ENCODE measurements at regions not wholly inside any gene's neighbourhood (a gene's known extent, or its start where the extent isn't known, plus 50 kb on each side); places are given as distances from the start of the nearest gene placed in this dataset.

DNA sequence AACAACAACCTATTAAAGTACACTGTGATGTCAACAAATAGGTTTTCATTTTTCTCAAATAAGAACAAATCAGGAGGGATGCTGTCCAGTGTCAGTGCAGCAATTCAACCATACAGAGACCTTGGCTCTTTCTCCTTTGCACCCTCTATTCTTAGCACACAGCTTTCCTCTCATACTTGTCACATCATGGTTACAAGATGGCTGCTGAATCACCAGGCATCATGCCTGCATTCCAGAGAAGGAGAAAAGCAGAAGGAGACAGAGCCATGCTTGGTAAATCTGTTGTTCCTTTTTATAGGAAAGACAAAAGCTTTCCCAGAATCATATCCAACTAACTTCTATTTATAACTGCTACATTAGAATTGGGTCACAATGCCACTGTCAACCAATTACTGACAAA lies 124.7 kb upstream of the VLDLR start:
- ChIA-PET CTCF (no interaction called here), POLR2A (no interaction called here)
- Histone ChIP-seq H2AFZ (ENCODE audit: low read depth, low read length) (no peak overlapping the region), H4K20me1 (replicated peaks; ENCODE audit: control insufficient read depth, extremely low read depth, insufficient read depth, low read length) (no peaks in the 10 kb centered on the region), H3K36me3 (ENCODE audit: control insufficient read depth in 2 of 2, extremely low read depth in 1 of 2, insufficient read depth in 2 of 2, low read length in 2 of 2) (no peaks in the 10 kb centered on the region), H3K4me1 (ENCODE audit: control insufficient read depth, extremely low read depth, insufficient read depth, low read length) (no peaks in the 10 kb centered on the region), H3K27ac (ENCODE audit: insufficient read depth, low read depth, low read length) (no peak overlapping the region), H3K4me3 (replicated peaks in 1 of 3; ENCODE audit: insufficient read depth in 1 of 3, low read depth in 1 of 3, low read length in 3 of 3) (no peak overlapping the region), H3K27me3 (ENCODE audit: control insufficient read depth in 2 of 2, insufficient read depth in 2 of 2, low read length in 2 of 2) (peaks cover 8 to 9% of the 10 kb centered on the region in 2 experiments), H3K9ac (replicated peaks; ENCODE audit: extremely low read depth, insufficient read depth, low read length) (no peak overlapping the region), H3K79me2 (ENCODE audit: control insufficient read depth, insufficient read depth, low read length) (no peaks in the 10 kb centered on the region), H3K4me2 (ENCODE audit: insufficient read depth, low read length) (no peak overlapping the region), H3K9me3 (replicated peaks; ENCODE audit: control insufficient read depth, insufficient read depth, low read length) (no peaks in the 10 kb centered on the region), H3K9me1 (replicated peaks; ENCODE audit: control insufficient read depth, extremely low read depth, insufficient read depth, low read length) (no peaks in the 10 kb centered on the region)
- no peak for DNase-seq (ENCODE audit: low read depth, low spot score)
- no TSS peak for BruUV-seq (replicated peaks)
- dilution Hi-C loops (cut with MboI; ENCODE audit: extremely low pct_ligation_motif_present, low sequenced_read_pairs): no loop called here
- intact Hi-C loops (cut with micrococcal nuclease): no loop called here
- no peak for FAIRE-seq
- TF ChIP-seq FOS (IDR thresholded peaks at IDR 0.05; ENCODE audit: borderline replicate concordance, insufficient read depth, low read length): no peak

DNA sequence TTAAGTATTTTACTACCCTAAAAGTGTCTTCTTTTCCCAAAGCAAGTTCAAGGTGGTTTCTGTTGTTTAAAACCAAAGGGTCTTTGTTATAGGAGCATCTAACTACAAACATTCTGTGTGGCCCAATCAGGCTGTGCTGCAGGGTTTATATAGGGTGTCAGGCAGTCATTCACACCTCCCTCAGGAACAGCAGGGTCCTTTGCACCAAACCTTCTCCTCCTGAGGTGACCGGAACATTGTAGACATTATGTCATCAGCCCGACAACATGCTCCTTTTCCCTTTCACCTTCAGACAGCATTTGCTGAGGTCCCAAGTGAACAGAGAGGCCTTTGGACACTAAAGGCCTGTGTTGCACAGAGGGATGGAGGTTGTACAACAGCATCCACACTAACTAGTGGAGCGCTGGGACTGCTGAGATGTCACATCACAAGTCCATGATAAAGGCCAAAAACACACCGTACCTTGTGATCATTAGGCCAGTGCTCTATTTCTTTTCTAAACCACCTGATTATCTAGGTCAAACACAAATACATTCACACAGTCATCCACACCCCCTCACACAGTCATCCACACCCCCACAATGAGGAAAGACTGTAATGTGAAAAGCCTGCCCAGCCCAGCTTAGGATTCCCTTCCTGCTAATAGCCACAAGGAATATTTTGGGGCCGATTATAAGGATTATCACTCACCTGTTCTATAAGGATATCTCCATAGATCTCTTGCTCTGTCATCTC lies 123.8 kb upstream of the VLDLR start:
- Histone ChIP-seq H3K27ac (ENCODE audit: insufficient read depth, low read depth, low read length) (no peak overlapping the region), H3K36me3 (ENCODE audit: control insufficient read depth in 2 of 2, extremely low read depth in 1 of 2, insufficient read depth in 2 of 2, low read length in 2 of 2) (no peaks in the 10 kb centered on the region), H3K4me1 (ENCODE audit: control insufficient read depth, extremely low read depth, insufficient read depth, low read length) (no peaks in the 10 kb centered on the region), H3K9me1 (replicated peaks; ENCODE audit: control insufficient read depth, extremely low read depth, insufficient read depth, low read length) (no peaks in the 10 kb centered on the region), H3K27me3 (ENCODE audit: control insufficient read depth in 2 of 2, insufficient read depth in 2 of 2, low read length in 2 of 2) (peaks cover 8 to 9% of the 10 kb centered on the region in 2 experiments), H4K20me1 (replicated peaks; ENCODE audit: control insufficient read depth, extremely low read depth, insufficient read depth, low read length) (no peaks in the 10 kb centered on the region), H3K9me3 (replicated peaks; ENCODE audit: control insufficient read depth, insufficient read depth, low read length) (no peaks in the 10 kb centered on the region), H3K4me3 (replicated peaks in 1 of 3; ENCODE audit: insufficient read depth in 1 of 3, low read depth in 1 of 3, low read length in 3 of 3) (no peak overlapping the region), H3K79me2 (ENCODE audit: control insufficient read depth, insufficient read depth, low read length) (no peaks in the 10 kb centered on the region), H3K9ac (replicated peaks; ENCODE audit: extremely low read depth, insufficient read depth, low read length) (no peak overlapping the region), H3K4me2 (ENCODE audit: insufficient read depth, low read length) (no peak overlapping the region), H2AFZ (ENCODE audit: low read depth, low read length) (no peak overlapping the region)
- CTCF ChIA-PET: no interaction called here
- no peak for DNase-seq (ENCODE audit: low read depth, low spot score)
- dilution Hi-C loops (cut with MboI; ENCODE audit: extremely low pct_ligation_motif_present, low sequenced_read_pairs) (no loop called here), intact Hi-C loops (cut with micrococcal nuclease) (no loop called here)
- POLR2A ChIA-PET: no interaction called here
- TF ChIP-seq EZH2 (IDR thresholded peaks at IDR 0.05; ENCODE audit: borderline replicate concordance, low read depth, low read length, severe bottlenecking) (no peak), MYC (IDR thresholded peaks at IDR 0.05; ENCODE audit: low read depth, low read length) (no peak), JUN (IDR thresholded peaks at IDR 0.05; ENCODE audit: borderline replicate concordance, insufficient read depth, insufficient read length, low read depth) (no peak), GATA2 (IDR thresholded peaks at IDR 0.05; ENCODE audit: insufficient read depth, insufficient read length, low read depth, low read length) (no peak), POLR2A (IDR thresholded peaks at IDR 0.05; ENCODE audit: low read depth, low read length) (no peak), POLR2AphosphoS5 (IDR thresholded peaks at IDR 0.05; ENCODE audit: insufficient read depth, low read depth, low read length) (no peak), FOS (IDR thresholded peaks at IDR 0.05; ENCODE audit: borderline replicate concordance, insufficient read depth, low read length) (no peak)
- TF ChIP-seq, protein P1, sequence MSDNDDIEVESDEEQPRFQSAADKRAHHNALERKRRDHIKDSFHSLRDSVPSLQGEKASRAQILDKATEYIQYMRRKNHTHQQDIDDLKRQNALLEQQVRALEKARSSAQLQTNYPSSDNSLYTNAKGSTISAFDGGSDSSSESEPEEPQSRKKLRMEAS (IDR thresholded peaks at IDR 0.05; ENCODE audit: insufficient read depth, insufficient read length): no peak
- TF ChIP-seq, protein P2, sequence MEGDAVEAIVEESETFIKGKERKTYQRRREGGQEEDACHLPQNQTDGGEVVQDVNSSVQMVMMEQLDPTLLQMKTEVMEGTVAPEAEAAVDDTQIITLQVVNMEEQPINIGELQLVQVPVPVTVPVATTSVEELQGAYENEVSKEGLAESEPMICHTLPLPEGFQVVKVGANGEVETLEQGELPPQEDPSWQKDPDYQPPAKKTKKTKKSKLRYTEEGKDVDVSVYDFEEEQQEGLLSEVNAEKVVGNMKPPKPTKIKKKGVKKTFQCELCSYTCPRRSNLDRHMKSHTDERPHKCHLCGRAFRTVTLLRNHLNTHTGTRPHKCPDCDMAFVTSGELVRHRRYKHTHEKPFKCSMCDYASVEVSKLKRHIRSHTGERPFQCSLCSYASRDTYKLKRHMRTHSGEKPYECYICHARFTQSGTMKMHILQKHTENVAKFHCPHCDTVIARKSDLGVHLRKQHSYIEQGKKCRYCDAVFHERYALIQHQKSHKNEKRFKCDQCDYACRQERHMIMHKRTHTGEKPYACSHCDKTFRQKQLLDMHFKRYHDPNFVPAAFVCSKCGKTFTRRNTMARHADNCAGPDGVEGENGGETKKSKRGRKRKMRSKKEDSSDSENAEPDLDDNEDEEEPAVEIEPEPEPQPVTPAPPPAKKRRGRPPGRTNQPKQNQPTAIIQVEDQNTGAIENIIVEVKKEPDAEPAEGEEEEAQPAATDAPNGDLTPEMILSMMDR (IDR thresholded peaks at IDR 0.05; ENCODE audit: extremely low read depth in 1 of 2, insufficient read depth in 1 of 2, low read depth in 1 of 2, low read length in 2 of 2): no peak
- no peak for FAIRE-seq
- BruUV-seq (replicated peaks): no TSS peak
